IMR-90 (cell line): ENCODE measurements at regions not wholly inside any gene's neighbourhood (a gene's known extent, or its start where the extent isn't known, plus 50 kb on each side); places are given as distances from the start of the nearest gene placed in this dataset.

ENCODE experiments used
- ATAC-seq: fragments of 200-7000 bp; cut with Tn5 transposase; 2 replicates; pipeline ENCODE4 v1.9.1; 2020; ENCODE audit warnings: low read depth, mild to moderate bottlenecking, moderate library complexity
- BruUV-seq: library from RNA; stranded (reverse); fragments of 400-500 nt; replicated peaks from 2 replicates; lab custom pipeline; 2021; lab: Mats Ljungman, UMichigan
- CTCF ChIA-PET: fragments of 300-600 bp; formaldehyde crosslinking; extraction: SDS; loops from one replicate; lab custom pipeline; 2021; ENCODE audit warnings: antibody characterized with exemption; lab: Yijun Ruan, JAX
- POLR2A ChIA-PET: fragments of 300-600 bp; sonication (Branson Sonifier 250); formaldehyde crosslinking; loops from one replicate; lab custom pipeline; 2022; ENCODE audit warnings: antibody characterized with exemption; ENCODE audit not compliant: unreplicated experiment; lab: Charles Lee
- DNase-seq: peaks from one replicate; pipeline ENCODE4 v3.0.0; 2013
- H2AFZ ChIP-seq: replicated peaks from 2 replicates; pipeline ENCODE3; 2013; ENCODE audit warnings: low read length, mild to moderate bottlenecking; ENCODE audit not compliant: poor library complexity
- H2AK5ac ChIP-seq: 2 replicates; pipeline ENCODE4 v1.6.1; 2013; ENCODE audit warnings: low read depth, low read length, inconsistent platforms
- H2AK9ac ChIP-seq: replicated peaks from 2 replicates; pipeline ENCODE3; 2013; ENCODE audit warnings: mild to moderate bottlenecking, low read depth, low read length, moderate library complexity; ENCODE audit not compliant: poor library complexity
- H2BK120ac ChIP-seq: 2 replicates; pipeline ENCODE4 v1.6.1; 2013; ENCODE audit warnings: low read depth, low read length, inconsistent platforms
- H2BK15ac ChIP-seq: 3 replicates; pipeline ENCODE4 v1.6.1; 2013; ENCODE audit warnings: low read depth, low read length, inconsistent platforms
- H2BK20ac ChIP-seq: 2 replicates; pipeline ENCODE4 v1.6.1; 2013; ENCODE audit warnings: low read depth, mild to moderate bottlenecking, inconsistent platforms, low read length, moderate library complexity
- H2BK5ac ChIP-seq: 2 replicates; pipeline ENCODE4 v1.6.1; 2013; ENCODE audit warnings: mild to moderate bottlenecking, low read depth, low read length, inconsistent platforms; ENCODE audit not compliant: poor library complexity, severe bottlenecking
- H3K14ac ChIP-seq: replicated peaks from 2 replicates; pipeline ENCODE4 v1.6.1; 2013; ENCODE audit warnings: low read depth, low read length, inconsistent platforms
- H3K18ac ChIP-seq: 2 replicates; pipeline ENCODE4 v1.6.1; 2013; ENCODE audit warnings: low read depth, low read length, control low read depth
- H3K23ac ChIP-seq: 2 replicates; pipeline ENCODE4 v1.6.1; 2013; ENCODE audit warnings: low read depth, low read length, inconsistent platforms
- H3K27ac ChIP-seq: 2 replicates; pipeline ENCODE4 v1.5.1; 2013; ENCODE audit warnings: mild to moderate bottlenecking, control low read depth, low read length; ENCODE audit not compliant: insufficient read depth
- H3K27me3 ChIP-seq: 2 replicates; pipeline ENCODE4 v1.6.1; 2013; ENCODE audit warnings: low read length; ENCODE audit not compliant: control insufficient read depth, insufficient read depth
- H3K36me3 ChIP-seq: 2 replicates; pipeline ENCODE4 v1.6.1; 2013; ENCODE audit warnings: low read length, mixed read lengths; ENCODE audit not compliant: control insufficient read depth, insufficient read depth
- H3K4ac ChIP-seq: 2 replicates; pipeline ENCODE4 v1.6.1; 2013; ENCODE audit warnings: low read depth, low read length, inconsistent platforms
- H3K4me1 ChIP-seq: 2 replicates; pipeline ENCODE4 v1.6.1; 2013; ENCODE audit warnings: low read length, mixed read lengths; ENCODE audit not compliant: control insufficient read depth, insufficient read depth
- H3K4me2 ChIP-seq: 2 replicates; pipeline ENCODE4 v1.6.1; 2013; ENCODE audit warnings: low read depth, mild to moderate bottlenecking, control low read depth, low read length, moderate library complexity
- H3K4me3 ChIP-seq: 2 replicates; pipeline ENCODE4 v1.5.1; 2013; ENCODE audit warnings: low read depth, mild to moderate bottlenecking, control low read depth, low read length, moderate library complexity; ENCODE audit not compliant: insufficient read depth
- H3K56ac ChIP-seq: 2 replicates; pipeline ENCODE4 v1.6.1; 2013; ENCODE audit warnings: low read length, inconsistent platforms; ENCODE audit not compliant: insufficient read depth; ENCODE audit errors: extremely low read depth
- H3K79me1 ChIP-seq, 2 experiments: 2 replicates each; pipeline ENCODE4 v1.6.1; 2013; ENCODE audit warnings: low read length in 2 of 2, inconsistent platforms in 1 of 2, low read depth in 1 of 2
- H3K9ac ChIP-seq: 2 replicates; pipeline ENCODE4 v1.6.1; 2013; ENCODE audit warnings: low read depth, low read length, control low read depth
- H3K9me1 ChIP-seq: 2 replicates; pipeline ENCODE4 v1.6.1; 2013; ENCODE audit warnings: low read length, inconsistent platforms; ENCODE audit not compliant: insufficient read depth
- H3K9me3 ChIP-seq: 2 replicates; pipeline ENCODE4 v1.6.1; 2013; ENCODE audit warnings: low read length; ENCODE audit not compliant: control insufficient read depth, insufficient read depth
- H4K20me1 ChIP-seq: 2 replicates; pipeline ENCODE4 v1.6.1; 2013; ENCODE audit warnings: low read length, inconsistent platforms; ENCODE audit not compliant: insufficient read depth
- H4K5ac ChIP-seq: 2 replicates; pipeline ENCODE4 v1.6.1; 2013; ENCODE audit warnings: mild to moderate bottlenecking, low read depth, low read length, control low read depth
- H4K8ac ChIP-seq, 2 experiments: 2 replicates each; pipeline ENCODE4 v1.6.1; 2013; ENCODE audit warnings: low read depth in 2 of 2, low read length in 2 of 2, control low read depth in 1 of 2, inconsistent platforms in 1 of 2
- H4K91ac ChIP-seq: 2 replicates; pipeline ENCODE4 v1.6.1; 2013; ENCODE audit warnings: low read depth, low read length, inconsistent platforms; ENCODE audit not compliant: insufficient read depth
- RCOR1 ChIP-seq: IDR thresholded peaks from 2 replicates; pipeline ENCODE4 v1.6.1; 2012; ENCODE audit warnings: mild to moderate bottlenecking, low read length, improper control_type of control experiment; ENCODE audit not compliant: insufficient replicate concordance
- WGBS, 2 experiments: methylation state at CpG; one replicate each; pipeline versions ENCODE4 v1.1.5 to v1.1.7; 2013; ENCODE audit warnings: missing lambda C conversion rate in 2 of 2; ENCODE audit not compliant: insufficient read length in 1 of 2; ENCODE audit errors: extremely low coverage in 2 of 2; 5-methylcytosine and 5-hydroxymethylcytosine counted together
- dilution Hi-C: fragments of 300-500 bp; cut with HindIII; formaldehyde crosslinking; loops from one replicate; pipeline ENCODE4 v1.14.3; 2018; ENCODE audit warnings: low sequenced_read_pairs; ENCODE audit not compliant: unreplicated experiment
- in situ Hi-C: fragments of 300-500 bp; cut with MboI; formaldehyde crosslinking; loops from 3 replicates; pipeline ENCODE4 v1.14.3; 2019; ENCODE audit warnings: low sequenced_read_pairs, inconsistent platforms, mixed read lengths
- intact Hi-C: fragments of 100-400 bp; cut with micrococcal nuclease; formaldehyde crosslinking; loops from 2 replicates; pipeline ENCODE4 v1.10.0; 2022

GRCh38 chr5:6105320-6105719, 273.0 kb downstream of the MED10 start:
- no peak overlapping the region for H3K9ac ChIP-seq
- ChIA-PET CTCF (no interaction called here), POLR2A (no interaction called here)
- no peak overlapping the region for H3K4ac ChIP-seq
- no peak overlapping the region for H3K56ac ChIP-seq
- in situ Hi-C loops = no loop called here
- H3K4me1 ChIP-seq = no peaks in the 10 kb centered on the region
- no peak overlapping the region for H2BK5ac ChIP-seq
- no peak for TF ChIP-seq RCOR1
- no peak overlapping the region for H3K4me2 ChIP-seq
- no peak overlapping the region for H2AK9ac ChIP-seq
- intact Hi-C loops = no loop called here
- H3K36me3 ChIP-seq = no peaks in the 10 kb centered on the region
- dilution Hi-C loops = no loop called here
- no peak overlapping the region for H4K5ac ChIP-seq
- no peaks in the 10 kb centered on the region for H3K9me1 ChIP-seq
- no peak overlapping the region for H4K91ac ChIP-seq
- no peak overlapping the region for H2BK15ac ChIP-seq
- no peak overlapping the region for H2BK20ac ChIP-seq
- H2AK5ac ChIP-seq = no peak overlapping the region
- H3K27me3 ChIP-seq = no peaks in the 10 kb centered on the region
- no peaks in the 10 kb centered on the region for H3K79me1 ChIP-seq
- no peaks in the 10 kb centered on the region for H4K20me1 ChIP-seq
- DNase-seq = no peak
- 0% methylated on average over 1 of the region's 4 CpGs; no CpG with 5 or more reads in 1 of the 2 experiments for WGBS, 2 experiments
- peaks cover 35% of the 10 kb centered on the region for H3K9me3 ChIP-seq
- H2AFZ ChIP-seq = no peak overlapping the region
- no peak overlapping the region for H3K23ac ChIP-seq
- H3K14ac ChIP-seq = no peak overlapping the region
- H3K18ac ChIP-seq = no peak overlapping the region
- BruUV-seq = no TSS peak
- H3K4me3 ChIP-seq = no peak overlapping the region
- H2BK120ac ChIP-seq = no peak overlapping the region
- H4K8ac ChIP-seq = no peak overlapping the region
- H3K27ac ChIP-seq = no peak overlapping the region
- no peak for ATAC-seq
